Stimulated activated CD4-positive, alpha-beta T cell treated with anti-CD3 and anti-CD28 coated beads, Interleukin-4, amount 100 ng/mL, for 24 hours (primary cell): ENCODE measurements at regions not wholly inside any gene's neighbourhood (a gene's known extent, or its start where the extent isn't known, plus 50 kb on each side); places are given as distances from the start of the nearest gene placed in this dataset.

ENCODE experiments used
- DNase-seq: peaks from one replicate; pipeline ENCODE4 v3.0.0-alpha.2; 2020

DNA sequence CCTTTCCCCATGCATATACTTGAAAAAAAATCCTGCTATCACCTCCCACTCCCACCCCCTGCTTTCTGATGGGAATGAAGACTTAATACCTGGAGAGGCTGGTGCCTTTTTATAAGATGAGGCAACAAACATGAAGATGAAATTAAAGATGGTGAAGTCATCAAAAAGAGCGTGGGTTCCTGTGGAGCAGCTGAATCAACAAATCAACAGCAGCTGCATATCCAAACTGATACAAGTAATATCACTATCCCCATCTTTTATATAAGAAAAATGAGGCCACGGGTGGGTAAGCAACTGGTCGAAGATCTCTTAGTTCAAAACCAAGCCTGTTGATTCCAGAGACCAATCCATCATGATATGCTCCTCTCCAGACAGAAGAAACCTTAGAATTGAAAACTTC, 268.5 kb downstream of the ENC1 start:
- DNase-seq: no peak

DNA sequence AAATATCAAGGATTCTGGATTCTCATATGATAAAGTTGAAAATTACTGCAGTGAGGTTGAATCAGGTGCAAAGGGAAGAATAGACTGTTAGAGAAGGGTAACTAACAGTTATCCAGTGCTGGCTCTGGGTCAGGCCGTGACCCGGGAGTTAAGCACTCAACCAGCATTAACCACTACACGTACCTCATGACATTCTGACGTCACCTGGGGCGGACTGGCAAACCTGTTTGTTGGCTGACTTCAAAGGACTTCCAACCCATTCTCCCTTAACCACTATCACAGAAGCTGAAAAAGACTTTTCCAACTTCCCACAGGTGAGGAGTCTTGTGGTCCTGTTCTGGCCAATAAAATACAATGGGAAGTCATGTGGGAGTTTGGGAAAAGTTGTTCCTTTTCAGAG, 268.9 kb downstream of the ENC1 start:
- DNase-seq: no peak

DNA sequence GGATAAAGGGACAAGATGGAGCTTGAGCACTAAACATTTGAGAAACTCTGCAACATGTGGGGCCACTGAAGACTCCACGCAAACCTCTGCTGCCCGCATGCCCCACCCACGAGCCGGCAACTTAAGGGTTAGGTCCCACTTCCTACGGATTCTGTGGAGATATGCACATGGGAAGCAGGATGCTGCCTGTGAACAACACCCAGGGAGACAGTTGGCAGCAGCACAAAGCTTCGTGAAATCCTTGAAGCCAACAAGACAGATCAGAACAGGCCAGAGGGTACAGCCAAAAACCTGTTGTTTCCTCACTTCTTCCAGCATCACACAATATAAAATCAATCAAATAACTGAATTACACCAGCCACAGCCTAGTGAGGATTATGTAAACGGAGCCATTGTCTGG, 270.4 kb downstream of the ENC1 start:
- DNase-seq: no peak

DNA sequence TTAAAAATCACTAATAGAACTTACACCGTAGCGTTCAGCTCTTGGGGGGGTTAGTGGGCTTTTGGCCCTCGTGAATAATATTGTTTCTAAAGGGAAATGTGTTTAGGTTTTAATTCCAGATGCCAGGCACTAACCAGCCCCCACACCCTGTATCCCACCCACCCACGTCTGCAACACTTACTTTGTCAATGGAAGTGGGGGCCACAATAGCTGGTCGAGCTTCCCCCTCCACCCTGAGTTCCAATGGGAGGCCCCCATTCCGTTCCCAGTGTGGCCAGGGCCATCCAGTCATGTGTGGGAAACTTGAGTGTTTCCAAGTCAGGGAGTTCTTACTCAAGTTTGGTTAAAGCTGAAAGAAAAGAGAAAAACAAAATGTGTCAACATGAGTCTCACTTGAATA, 271.4 kb downstream of the ENC1 start:
- DNase-seq: no peak

DNA sequence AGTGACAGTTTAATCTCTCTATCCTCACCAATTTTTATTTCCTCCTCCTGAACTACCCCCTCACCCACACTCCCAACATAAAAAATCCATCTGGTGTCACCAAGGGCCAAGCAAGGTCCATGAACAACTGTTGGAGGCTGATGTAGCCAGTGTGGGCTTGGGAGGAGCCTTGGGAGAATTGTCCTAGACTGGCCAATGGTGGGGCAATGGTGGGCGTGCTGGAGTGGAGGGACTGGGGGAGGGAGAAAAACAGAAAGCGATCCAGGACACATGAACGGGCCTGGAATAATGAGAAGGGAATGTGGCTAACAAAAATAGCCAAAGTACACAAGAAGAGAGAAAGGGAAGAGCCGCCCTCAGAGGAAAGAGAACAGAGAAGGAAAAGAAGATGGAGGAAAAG, 272.6 kb downstream of the ENC1 start:
- no peak for DNase-seq

DNA sequence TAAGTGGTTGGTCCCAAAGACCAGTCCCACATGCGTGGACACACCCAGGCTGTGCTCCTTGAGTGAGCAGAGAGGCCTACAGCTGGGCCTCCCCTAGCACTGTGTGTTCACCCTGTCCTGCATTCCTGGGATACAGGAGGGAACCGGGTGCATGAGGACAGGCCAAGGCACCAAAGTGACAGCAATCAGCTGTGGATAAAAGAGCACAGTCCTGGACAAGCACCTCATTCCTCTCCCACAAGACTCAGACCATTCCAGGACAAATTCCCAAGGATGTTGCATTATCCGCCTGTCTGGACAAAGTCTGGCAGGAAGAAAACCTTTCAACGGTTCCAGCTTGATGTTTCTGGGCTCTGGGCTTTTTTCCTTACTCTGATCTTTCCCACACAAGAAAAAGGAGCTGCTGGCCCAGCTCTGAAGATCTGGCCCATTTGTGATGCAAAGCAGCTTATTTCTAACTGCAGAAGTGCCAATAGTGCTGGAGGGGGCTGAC, 273.2 kb downstream of the ENC1 start:
- DNase-seq: no peak

DNA sequence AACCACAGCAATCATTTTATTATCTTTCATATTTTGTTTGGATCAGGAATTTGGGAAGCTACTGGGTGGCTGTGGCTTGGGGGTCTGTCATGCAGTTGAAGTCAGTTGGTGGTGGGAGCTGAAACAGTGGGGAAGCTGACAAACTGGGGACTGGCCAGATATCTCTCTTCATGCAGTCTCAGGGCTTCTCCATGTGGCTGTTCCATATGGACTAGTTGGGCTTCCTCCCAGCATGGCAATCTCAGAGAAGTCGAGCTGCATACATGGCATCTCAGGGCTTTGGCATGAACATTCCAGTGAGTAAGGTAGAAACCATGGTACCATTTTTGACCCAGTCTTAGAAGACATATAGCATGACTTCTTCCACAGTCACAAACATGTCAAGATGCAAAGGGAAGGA, 274.8 kb downstream of the ENC1 start:
- no peak for DNase-seq

DNA sequence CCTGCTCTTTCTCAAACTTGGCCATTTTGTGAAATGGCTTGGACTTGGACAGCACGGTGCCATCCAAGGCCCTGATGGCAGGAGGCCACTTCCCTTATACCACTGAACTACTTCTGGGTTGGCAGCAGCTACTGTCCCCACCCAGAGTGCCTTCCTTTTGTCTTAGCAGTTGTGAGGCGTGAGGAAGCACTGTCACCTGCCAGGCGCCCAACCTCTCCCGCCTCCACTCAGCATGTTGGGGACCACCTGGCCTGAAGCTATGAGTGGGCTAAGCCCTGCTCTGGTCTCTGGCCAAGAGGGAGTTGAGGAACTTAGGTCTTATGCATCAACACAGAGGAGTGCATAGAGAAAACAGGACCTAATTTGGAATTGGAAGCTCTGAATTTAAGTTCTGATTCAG, 276.0 kb downstream of the ENC1 start:
- DNase-seq: no peak

DNA sequence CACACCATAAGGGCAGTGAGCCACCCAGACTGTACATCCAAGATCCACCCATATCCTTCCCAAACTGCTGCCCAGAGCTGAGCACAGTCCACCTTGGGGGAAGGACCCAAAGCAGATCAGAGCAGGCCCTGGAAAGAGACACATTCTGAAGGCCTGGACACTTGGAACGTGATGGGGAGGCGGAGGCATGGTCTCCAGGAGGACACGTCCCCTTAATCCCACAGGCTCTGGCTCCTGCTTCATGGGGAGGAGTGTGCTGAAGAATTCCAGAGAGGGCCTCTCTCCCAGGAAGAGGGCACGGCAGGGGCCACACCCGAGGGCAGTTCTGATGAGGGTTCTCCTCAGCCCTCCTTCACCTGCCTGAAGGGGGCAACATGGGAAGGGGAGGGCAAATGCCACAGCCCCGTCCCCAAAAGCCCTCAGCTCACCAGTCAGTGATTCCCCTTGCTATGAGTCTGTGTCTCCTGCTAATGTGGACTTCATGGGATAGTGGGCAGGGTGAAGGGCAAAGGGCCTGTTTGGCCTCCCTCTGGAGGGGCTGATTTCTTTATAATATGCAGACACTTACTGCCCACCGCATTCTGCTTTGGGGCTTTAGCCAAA, 276.8 kb downstream of the ENC1 start:
- DNase-seq: no peak

DNA sequence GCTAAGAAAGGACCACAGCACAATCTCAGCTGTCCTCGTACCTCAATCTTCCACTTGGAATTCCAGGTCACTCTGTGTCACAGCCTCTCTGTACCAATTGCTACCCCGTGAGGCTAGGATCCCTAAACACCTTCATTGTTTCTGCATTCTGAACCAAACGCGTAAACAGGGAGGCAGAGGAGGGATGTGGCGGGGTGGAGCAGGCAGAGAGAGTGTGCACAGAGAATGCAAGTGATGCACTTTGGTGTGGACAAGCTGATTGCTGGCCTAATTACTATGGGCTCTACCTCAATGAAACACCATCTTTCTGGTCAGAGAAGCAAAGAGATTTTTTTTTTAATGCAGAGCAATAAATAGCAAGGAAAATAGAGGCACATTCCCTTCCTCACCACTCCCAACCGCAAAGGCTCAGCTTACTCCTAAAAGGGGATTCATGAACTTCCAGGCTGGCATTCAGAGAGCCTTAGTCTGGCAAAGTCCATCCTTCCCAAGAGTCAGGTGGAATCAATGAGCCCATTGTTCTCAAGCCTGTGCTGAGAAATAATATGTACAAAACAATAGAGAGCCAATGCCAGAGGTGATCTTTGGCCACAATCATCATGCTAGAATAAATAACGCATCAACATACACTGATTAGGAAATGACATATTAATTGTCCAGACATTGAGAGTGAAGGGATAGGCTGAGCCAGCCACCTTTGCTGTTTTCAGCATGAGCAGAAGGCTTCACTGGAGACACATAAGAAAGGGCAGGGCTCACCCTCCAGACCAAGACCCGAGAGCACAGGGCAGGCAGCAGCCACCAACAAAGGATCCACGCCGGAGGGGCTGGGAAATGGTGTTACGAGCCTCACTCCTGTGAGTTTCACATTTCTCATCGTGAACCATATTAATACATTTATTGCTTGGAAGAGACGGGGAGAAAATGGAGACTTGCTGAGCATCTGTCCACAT, 278.8 kb downstream of the ENC1 start:
- DNase-seq: no peak

DNA sequence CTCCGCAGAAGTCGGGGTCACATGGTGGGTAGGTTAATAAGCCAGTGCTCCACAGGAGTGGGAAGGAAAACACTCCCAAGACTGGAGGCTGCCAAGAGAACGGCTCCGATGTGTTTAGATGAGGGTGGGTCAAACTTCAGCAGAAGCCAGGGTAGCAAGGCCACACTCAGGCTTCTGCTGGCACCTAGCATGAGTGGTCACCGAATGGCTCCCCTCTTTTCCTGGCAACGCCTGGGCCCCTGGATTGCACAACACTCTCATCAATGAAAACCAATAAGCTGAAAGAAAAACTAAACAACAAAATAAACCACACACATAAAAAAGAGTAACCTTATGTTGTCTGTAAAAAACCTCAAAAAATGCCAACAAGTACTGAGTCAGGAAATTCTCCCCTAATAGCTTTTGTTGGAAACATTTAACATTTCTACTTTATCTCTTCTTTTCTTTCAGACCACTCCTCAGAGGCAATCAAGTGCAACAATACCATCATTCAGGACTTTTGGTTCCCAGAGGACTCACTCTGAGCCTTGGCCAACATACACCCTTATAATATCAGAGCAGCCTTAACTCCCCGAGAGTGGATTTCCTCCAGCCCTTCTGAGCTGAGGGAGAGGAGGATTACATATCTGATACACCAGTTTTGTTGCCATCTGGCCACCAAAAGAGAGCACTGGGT, 279.9 kb downstream of the ENC1 start:
- no peak for DNase-seq

DNA sequence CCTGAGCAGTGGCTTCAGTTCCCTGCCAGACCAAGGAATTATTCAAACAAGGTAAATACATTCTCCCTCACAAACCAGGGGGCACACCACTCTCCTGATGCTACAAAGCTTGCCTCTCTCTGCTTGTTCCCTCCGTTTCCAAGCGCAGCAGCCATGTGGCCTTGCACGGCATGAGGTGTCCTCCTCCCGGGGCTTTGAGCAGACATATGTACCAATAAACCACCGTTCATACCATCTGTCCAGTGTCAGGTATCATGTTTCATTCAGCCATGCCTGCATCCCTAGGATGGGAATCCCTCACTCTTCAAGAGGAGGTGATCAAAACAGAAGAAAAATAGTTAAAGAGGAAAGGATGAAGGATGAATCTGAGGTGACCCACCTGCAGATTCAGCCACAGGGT, 282.7 kb downstream of the ENC1 start:
- no peak for DNase-seq

DNA sequence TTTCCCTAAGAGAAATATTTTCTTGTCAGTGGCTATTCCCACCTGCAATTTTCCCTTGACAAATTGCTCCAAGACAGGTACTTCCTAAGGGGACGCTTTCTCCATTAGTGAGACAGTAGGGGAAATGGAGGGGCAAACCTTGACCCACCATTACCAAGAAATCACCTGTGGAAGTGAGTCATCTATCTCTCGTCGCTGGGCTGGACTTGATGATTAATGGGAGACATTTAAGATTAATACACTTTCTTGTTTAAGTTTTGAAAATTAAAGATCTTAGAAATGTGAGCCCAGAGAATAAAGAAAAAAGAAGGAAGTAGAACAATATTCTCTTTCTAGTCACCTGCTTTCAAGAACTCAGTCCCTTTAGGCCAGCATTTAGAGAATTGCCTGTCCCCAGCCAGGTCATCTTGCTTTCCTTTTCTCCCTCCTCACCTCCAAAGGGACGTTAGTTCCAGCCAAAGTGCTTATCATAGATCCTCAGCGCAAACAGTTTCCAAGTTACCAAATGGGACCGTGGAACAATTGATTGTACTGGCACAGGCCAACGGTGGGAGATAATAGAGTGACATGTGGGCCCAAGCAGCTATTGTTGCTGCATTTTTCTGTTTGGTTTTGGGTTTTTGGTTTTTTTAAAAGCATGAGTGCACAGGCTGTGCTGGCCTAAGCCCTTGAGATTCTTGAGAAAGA, 284.4 kb downstream of the ENC1 start:
- DNase-seq: no peak

DNA sequence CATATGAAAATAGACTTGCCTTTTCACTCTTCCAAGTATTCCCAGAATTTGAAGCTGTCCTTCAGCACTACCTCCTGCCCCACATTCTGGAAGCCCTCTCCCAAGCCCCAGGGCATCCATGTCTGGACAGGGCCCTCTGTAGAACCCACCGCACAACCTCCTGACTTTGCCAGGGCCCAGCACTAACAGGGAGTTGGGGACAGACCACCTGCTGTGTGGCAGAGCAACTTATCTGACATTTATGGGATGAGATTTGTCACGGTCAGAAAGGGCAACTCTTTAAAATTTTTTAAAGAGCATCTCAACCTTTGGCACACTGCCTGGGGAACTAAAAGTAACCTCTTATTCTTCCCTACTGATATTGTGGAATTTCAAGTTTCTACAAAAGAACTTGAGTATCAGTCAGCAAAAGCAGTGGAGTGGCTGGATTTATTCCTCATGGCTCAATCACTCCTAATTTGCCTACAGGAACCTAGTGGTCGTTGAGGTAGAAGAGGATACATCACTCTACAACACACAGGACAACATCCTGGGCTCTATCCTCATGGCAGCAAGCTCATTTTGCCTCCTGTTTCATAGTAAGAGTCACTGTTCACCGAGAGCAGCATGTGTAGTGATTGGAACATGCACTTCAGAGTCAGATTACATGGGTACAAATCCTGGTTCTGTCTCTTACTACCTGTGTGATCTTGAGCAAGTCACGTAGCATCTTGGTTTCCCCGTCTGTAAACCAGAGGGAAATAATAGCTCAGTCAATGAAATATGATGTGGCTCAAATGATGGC, 285.3 kb downstream of the ENC1 start:
- DNase-seq: no peak

DNA sequence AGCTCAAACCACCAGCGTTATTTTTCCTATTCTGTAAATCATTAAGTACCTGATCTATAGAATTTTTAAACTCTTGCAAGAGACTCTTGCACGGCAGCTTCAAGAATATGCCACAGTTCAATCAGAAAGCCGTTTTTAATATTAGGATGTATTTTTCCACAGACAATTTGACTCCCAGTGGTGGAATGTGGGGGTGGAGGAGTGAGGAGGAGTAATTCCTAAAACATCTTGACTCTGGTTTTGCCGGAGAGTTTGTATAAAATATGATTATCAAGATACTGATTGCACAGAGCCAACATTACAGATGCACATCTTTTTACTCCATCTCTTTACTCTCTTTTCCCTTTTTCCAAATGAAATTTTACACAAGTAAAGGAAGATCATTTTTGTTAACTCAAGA, 288.3 kb downstream of the ENC1 start:
- DNase-seq: no peak

DNA sequence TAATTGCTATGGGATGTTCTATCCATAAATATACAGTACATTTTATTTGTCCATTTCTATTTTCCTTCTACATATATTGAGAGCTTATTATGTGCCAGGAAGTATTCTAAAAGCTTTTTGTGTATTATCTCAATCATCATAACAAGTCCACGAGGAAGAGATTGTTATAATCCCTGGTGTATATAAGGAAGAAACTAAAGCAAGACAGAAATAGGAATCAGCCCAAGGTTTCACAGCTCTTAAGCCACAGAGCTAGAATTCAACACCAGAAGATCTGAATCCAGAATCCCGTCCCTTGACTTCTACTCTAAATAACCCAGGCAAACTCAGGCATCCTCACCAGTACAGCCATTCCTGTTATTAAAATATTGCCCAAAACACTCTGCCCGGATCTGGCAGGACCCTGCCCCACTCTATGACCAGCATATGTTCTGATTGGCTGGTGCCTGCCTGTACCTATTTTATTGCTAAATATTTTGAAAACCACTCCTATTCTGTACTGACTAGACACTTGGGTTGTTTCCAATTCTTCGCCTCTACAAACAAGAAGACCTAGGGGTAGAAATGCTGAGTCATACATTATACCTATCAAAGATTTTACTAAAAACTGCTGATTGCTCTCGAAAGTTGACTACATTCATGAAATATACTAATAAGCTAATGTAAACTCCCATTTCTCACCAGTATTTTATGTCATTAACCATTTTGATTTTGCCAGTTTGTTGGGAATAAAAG, 297.4 kb downstream of the ENC1 start:
- no peak for DNase-seq

DNA sequence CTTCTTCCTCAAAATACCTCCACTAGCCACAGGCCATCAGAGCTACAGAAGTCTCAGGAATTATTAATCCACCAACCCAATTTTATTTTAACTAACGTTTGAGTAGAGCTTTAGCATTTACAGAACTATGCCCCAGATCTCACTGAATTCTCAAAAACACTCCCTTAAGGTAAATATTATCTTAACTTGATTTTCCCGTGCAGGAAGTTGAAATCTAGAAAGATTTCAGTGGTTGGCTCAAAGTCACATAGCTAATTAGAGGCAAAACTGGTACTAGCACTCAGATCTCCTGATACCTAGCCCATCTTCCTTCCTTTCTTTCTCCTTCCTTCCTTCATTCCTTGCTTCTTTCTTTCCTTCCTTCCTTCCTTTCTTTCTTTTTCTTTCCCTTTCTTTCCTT, 298.3 kb downstream of the ENC1 start:
- no peak for DNase-seq

DNA sequence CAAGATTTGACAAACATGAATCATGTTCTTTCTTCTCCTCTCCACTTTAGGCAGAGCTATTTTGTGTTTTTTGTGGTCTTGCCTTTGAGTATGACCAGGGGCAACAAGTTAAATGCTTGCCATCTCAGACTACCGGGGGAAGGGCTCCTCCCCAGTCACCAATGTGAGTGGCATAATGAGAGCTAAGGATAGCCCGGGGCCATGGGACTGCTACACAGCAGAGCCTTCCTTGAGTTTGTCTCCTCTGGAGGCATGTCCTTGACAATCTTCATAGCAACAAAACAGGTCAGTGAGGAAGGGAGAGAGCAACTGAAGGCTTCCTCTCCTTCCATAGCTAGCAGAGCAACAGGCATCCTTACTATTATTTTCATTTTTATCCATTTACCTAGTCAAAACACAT, 299.3 kb downstream of the ENC1 start:
- no peak for DNase-seq

DNA sequence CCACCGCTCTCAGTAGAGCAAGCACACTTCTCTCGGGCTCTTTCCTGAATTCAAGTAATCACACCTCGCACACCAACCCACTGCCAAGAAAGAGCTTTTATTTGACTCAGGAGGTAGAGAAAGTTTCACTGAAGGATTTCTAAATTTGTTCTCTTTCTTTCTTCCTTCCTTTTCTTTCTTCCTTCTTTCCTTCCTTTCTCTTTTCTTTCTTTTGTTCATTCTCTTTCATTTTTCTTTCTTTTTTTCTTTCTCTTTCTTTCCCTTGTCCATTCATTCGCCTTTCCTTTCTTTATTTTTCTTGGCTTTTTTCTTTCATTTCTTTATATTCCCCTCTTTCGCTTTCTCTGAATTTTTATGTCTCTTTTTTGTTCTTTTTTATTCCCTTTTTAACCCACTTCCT, 300.1 kb downstream of the ENC1 start:
- DNase-seq: no peak

DNA sequence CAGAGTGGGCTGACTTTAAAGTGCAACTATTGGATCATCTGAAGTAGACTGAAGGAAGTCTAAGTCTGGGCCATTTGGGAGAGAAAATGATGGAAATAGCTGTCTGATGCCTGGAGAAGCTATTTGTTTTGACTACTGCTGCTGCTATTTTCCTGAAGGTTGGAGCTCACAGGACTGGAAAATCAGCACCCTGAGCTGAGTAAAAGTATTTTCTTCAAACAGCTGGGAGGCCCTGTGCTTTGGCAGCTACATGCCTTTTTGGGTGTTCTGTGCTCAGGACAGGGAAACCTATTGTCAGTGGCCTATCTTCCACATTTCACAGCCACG, 302.6 kb downstream of the ENC1 start:
- DNase-seq: no peak

DNA sequence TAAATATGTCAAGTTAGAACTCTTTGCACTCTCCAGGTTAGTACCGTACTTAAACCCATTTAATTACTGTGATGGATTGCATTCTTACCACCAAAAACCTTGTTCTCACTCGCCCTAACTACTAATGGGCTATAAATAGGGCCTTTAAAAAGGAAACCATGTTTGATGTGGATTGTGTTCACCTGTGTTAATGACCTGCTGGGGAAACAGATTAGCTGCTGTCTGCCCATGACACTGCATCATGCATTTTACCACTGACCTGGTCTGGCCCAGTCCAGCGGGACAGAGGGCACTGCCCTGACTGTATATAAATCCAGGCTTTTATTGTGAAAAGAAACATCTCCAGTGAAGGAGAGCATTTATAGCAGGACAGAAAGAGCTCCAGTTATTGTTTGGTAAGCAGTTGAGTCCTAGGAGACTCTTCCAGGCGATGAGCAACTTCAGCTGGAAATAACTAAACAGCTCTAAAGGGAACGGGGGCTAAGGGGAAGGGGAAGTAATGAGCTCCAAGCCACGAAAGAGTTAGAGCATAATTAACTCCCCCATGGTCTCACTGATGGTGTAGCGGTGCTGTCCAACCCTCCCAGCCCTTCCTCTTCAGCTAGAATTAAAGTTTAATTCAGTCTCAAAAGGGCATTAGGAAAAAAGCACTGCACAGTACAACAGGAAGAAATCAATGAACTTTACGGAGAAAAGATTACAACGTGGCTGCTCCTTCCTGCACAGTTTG, 303.1 kb downstream of the ENC1 start:
- no peak for DNase-seq
